OCI-LY3 (cell line): ENCODE measurements at regions not wholly inside any gene's neighbourhood (a gene's known extent, or its start where the extent isn't known, plus 50 kb on each side); places are given as distances from the start of the nearest gene placed in this dataset.
A peak's percentile ranks its signal among the peaks of the same experiment; 100 is the strongest.

Experiments used
- H2AFZ ChIP-seq: fragments of 200-600, 300-600 bp; shearing (Covaris generic); 2 replicates; pipeline ENCODE4 v1.6.0; 2014; ENCODE audit warnings: antibody characterized with exemption, low read depth, low read length
- H3K27ac ChIP-seq: fragments of 200-600, 300-600 bp; sonication (generic); 2 replicates; pipeline ENCODE4 v1.5.1; 2014; ENCODE audit warnings: mild to moderate bottlenecking, low read length, moderate library complexity, mixed read lengths
- H3K27me3 ChIP-seq: fragments of 200-600, 300-600 bp; sonication (generic); 2 replicates; pipeline ENCODE4 v1.6.1; 2014; ENCODE audit warnings: low read depth, low read length, mixed read lengths
- H3K36me3 ChIP-seq: fragments of 200-600, 300-600 bp; sonication (generic); replicated peaks from 2 replicates; pipeline ENCODE3; 2014; ENCODE audit warnings: low read depth, low read length, mixed read lengths
- H3K4me1 ChIP-seq: fragments of 300-600, 200-600 bp; sonication (generic); 2 replicates; pipeline ENCODE4 v1.6.1; 2014; ENCODE audit warnings: low read length, mixed read lengths
- H3K4me2 ChIP-seq: fragments of 200-600, 300-600 bp; sonication (generic); 2 replicates; pipeline ENCODE4 v1.6.1; 2014; ENCODE audit warnings: low read length, mixed read lengths
- H3K4me3 ChIP-seq: fragments of 300-600, 200-600 bp; sonication (generic); 2 replicates; pipeline ENCODE4 v1.5.1; 2014; ENCODE audit warnings: antibody characterized with exemption, mild to moderate bottlenecking, low read length, moderate library complexity
- H3K79me2 ChIP-seq: fragments of 300-600, 200-600 bp; shearing (Covaris generic); 2 replicates; pipeline ENCODE4 v1.6.1; 2014; ENCODE audit warnings: mild to moderate bottlenecking, low read length, mixed read lengths
- H3K9ac ChIP-seq: fragments of 300-600, 200-600 bp; shearing (Covaris generic); 2 replicates; pipeline ENCODE4 v1.6.0; 2014; ENCODE audit warnings: mild to moderate bottlenecking, low read length, moderate library complexity
- H3K9me3 ChIP-seq: fragments of 200-600, 300-600 bp; shearing (Covaris generic); 2 replicates; pipeline ENCODE4 v1.6.1; 2014; ENCODE audit warnings: low read length, mixed read lengths; ENCODE audit not compliant: insufficient read depth
- H4K20me1 ChIP-seq: fragments of 200-600, 300-600 bp; sonication (generic); 2 replicates; pipeline ENCODE4 v1.6.1; 2016; ENCODE audit warnings: low read length, mixed read lengths; ENCODE audit not compliant: insufficient read depth
- CTCF ChIP-seq: fragments of 200-600, 300-600 bp; sonication (generic); IDR thresholded peaks from 2 replicates; pipeline ENCODE4 v1.5.1; 2014; ENCODE audit warnings: antibody characterized with exemption, low read length, low read depth
- EZH2phosphoT487 ChIP-seq: fragments of 200-600 bp; shearing (Covaris generic); IDR thresholded peaks from 2 replicates; pipeline ENCODE4 v1.6.1; 2018; ENCODE audit warnings: antibody characterized with exemption, mixed run types, low read depth

GRCh38 chr2:146349334-146349733 lies 1495.5 kb upstream of the ACVR2A start:
- Histone ChIP-seq H2AFZ (peak overlapping the region; percentile 34; the same call in 1 of the 2 replicates), H3K9ac (no peak overlapping the region), H4K20me1 (no peaks in the 10 kb centered on the region), H3K4me3 (peak overlapping the region; percentile 17; the same call in 1 of the 2 replicates), H3K36me3 (no peaks in the 10 kb centered on the region), H3K27ac (no peak overlapping the region), H3K9me3 (no peaks in the 10 kb centered on the region), H3K4me1 (peaks cover 5% of the 10 kb centered on the region; the same call in 1 of the 2 replicates), H3K4me2 (peak overlapping the region; percentile 44), H3K79me2 (no peaks in the 10 kb centered on the region), H3K27me3 (no peaks in the 10 kb centered on the region)
- TF ChIP-seq EZH2phosphoT487 = no peak
- no peak for TF ChIP-seq CTCF

- H3K27me3 ChIP-seq = no peaks in the 10 kb centered on the region
- H3K4me3 ChIP-seq = no peak overlapping the region
- no peaks in the 10 kb centered on the region for H3K9me3 ChIP-seq
- H4K20me1 ChIP-seq = no peaks in the 10 kb centered on the region
- H3K4me2 ChIP-seq = no peak overlapping the region
- no peak overlapping the region for H3K9ac ChIP-seq
- no peaks in the 10 kb centered on the region for H3K79me2 ChIP-seq
- no peak overlapping the region for H3K27ac ChIP-seq
- no peaks in the 10 kb centered on the region for H3K36me3 ChIP-seq
- H2AFZ ChIP-seq = no peak overlapping the region
- TF ChIP-seq EZH2phosphoT487 = no peak
- TF ChIP-seq CTCF = no peak
- no peaks in the 10 kb centered on the region for H3K4me1 ChIP-seq
Measured at GRCh38 chr2:146324951-146325350, 1519.9 kb upstream of the ACVR2A start.

- Histone ChIP-seq H3K4me2 (no peak overlapping the region), H3K4me1 (no peaks in the 10 kb centered on the region), H3K9me3 (no peaks in the 10 kb centered on the region), H3K27me3 (no peaks in the 10 kb centered on the region), H3K9ac (no peak overlapping the region), H4K20me1 (no peaks in the 10 kb centered on the region), H3K4me3 (no peak overlapping the region), H3K27ac (no peak overlapping the region), H2AFZ (no peak overlapping the region), H3K79me2 (no peaks in the 10 kb centered on the region), H3K36me3 (no peaks in the 10 kb centered on the region)
- TF ChIP-seq EZH2phosphoT487 (no peak), CTCF (no peak)
Measured at GRCh38 chr2:146323564-146323963, 1521.3 kb upstream of the ACVR2A start.

- Histone ChIP-seq H3K4me1 (no peaks in the 10 kb centered on the region), H3K4me2 (no peak overlapping the region), H2AFZ (no peak overlapping the region), H3K9me3 (no peaks in the 10 kb centered on the region), H3K36me3 (no peaks in the 10 kb centered on the region), H3K27ac (no peak overlapping the region), H3K79me2 (no peaks in the 10 kb centered on the region), H3K27me3 (no peaks in the 10 kb centered on the region), H4K20me1 (no peaks in the 10 kb centered on the region), H3K4me3 (no peak overlapping the region), H3K9ac (no peak overlapping the region)
- TF ChIP-seq EZH2phosphoT487 = no peak
- TF ChIP-seq CTCF = no peak
Measured at GRCh38 chr2:146321175-146321574, 1523.7 kb upstream of the ACVR2A start.
